Hepatocyte (in vitro differentiated cells): ENCODE measurements at regions not wholly inside any gene's neighbourhood (a gene's known extent, or its start where the extent isn't known, plus 50 kb on each side); places are given as distances from the start of the nearest gene placed in this dataset.
"Not testable (repeated sequence)": the region's sequence is repeated elsewhere in the genome, so short reads cannot be mapped to it uniquely, and the experiment has no call there.

Experiments
- EZH2 ChIP-seq: fragments of 200-600 bp; sonication (generic); IDR thresholded peaks from 2 replicates; pipeline ENCODE4 v1.6.1; 2016; ENCODE audit warnings: antibody characterized with exemption, mild to moderate bottlenecking, borderline replicate concordance
- EZH2phosphoT487 ChIP-seq: fragments of 200-600 bp; sonication (generic); IDR thresholded peaks from one replicate; pipeline ENCODE4 v1.6.1; 2018; ENCODE audit warnings: antibody characterized with exemption, mild to moderate bottlenecking, low read depth, moderate library complexity; ENCODE audit not compliant: unreplicated experiment, severe bottlenecking
- TF ChIP-seq, protein P1 (sequence below): fragments of 200-600 bp; sonication (generic); IDR thresholded peaks from 2 replicates; pipeline ENCODE4 v1.5.1; 2016; ENCODE audit warnings: antibody characterized with exemption, mild to moderate bottlenecking; ENCODE audit not compliant: poor library complexity

DNA sequence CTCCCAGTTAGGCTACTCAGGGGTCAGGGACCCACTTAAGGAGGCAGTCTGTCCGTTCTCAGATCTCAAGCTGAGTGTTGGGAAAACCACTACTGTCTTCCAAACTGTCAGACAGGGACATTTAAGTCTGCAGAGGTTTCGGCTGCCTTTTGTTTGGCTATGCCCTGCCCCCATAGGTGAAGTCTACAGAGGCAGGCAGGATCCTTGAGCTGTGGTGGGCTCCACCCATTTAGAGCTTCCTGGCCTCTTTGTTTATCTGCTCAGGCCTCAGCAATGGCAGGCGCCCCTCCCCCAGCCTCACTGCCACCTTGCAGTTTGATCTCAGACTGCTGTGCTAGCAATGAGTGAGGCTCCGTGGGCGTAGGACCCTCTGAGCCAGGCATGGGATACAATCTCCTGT, 149.5 kb upstream of the FAM78B start:
- TF ChIP-seq, protein P1, sequence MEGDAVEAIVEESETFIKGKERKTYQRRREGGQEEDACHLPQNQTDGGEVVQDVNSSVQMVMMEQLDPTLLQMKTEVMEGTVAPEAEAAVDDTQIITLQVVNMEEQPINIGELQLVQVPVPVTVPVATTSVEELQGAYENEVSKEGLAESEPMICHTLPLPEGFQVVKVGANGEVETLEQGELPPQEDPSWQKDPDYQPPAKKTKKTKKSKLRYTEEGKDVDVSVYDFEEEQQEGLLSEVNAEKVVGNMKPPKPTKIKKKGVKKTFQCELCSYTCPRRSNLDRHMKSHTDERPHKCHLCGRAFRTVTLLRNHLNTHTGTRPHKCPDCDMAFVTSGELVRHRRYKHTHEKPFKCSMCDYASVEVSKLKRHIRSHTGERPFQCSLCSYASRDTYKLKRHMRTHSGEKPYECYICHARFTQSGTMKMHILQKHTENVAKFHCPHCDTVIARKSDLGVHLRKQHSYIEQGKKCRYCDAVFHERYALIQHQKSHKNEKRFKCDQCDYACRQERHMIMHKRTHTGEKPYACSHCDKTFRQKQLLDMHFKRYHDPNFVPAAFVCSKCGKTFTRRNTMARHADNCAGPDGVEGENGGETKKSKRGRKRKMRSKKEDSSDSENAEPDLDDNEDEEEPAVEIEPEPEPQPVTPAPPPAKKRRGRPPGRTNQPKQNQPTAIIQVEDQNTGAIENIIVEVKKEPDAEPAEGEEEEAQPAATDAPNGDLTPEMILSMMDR: not testable (repeated sequence)
- not testable (repeated sequence) for TF ChIP-seq EZH2, EZH2phosphoT487
